NCI-H460 (cell line): ENCODE measurements at regions not wholly inside any gene's neighbourhood (a gene's known extent, or its start where the extent isn't known, plus 50 kb on each side); places are given as distances from the start of the nearest gene placed in this dataset.

Experiments
- DNase-seq: peaks from one replicate; pipeline ENCODE4 v3.0.0-alpha.2; 2016; ENCODE audit warnings: low read depth; ENCODE audit errors: extremely low read depth

DNA sequence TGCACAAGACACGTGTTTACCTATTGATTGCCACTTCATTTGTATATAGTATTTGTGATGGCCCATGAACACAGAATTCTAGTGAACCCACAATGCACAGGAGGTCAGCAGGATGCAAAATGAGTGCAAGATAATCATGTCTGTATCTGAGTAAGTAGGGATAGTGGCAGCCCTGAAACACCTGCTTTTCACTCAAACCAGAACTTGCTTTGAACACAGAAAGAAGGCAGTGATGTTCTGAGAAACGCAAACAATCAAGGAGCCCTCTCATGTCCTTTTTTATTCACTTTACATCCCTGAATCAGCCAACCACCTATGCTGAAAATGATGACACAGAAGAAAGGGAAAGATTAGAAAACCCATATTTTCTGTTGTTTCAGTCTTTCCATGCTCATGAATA, 170.4 kb upstream of the AVPR1A start:
- no peak for DNase-seq

DNA sequence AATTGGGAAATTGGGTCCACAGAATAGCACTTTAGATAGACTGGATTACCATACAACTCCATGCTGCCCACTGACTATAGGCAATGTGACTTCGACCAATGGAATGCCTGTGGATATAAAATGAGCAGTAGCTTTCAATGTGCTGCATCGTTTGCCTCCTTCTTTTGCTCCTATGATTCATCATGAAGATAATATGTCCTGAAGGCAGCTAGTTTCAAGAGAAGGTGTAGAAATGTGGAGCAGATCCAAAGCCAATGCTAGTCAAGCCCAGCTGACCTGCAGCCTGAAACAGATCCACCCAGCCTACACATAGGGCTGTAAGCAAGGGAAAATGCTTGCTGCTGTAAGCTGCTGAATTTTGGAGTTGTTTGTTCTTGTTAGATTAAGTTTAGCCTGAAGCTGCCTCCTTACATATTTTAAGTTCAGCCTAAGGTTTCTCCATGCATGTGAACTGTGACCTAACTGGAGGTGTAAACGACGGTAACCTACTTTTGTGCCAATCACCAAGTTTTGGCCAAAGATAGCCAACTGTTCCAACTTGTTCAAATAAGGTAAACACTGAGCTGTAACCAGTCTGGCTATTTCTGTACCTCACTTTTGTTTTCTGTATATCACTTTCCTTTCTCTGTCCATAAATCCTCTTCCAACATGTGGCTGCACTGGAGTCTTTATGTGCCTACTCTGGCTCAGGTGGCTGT, 169.1 kb upstream of the AVPR1A start:
- DNase-seq, result no peak

DNA sequence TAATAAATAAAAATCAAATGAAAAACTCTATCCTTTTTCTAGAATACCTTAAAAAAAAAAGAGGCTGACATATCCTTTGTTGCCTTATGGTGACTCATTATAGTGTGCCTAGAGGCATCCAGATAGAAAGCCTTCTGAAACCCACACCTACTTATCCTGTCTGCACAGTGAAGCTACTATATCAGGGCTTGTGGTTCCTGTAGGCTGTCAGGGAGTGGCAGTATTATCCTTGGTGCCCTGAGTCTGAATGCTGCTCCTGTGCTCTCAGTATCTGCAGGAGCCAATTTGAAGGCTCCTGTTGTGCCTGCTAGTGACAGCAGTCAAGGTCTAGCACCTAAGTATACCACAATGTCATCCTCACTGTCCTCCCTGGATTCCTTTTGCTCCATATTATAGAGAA, 168.4 kb upstream of the AVPR1A start:
- no peak for DNase-seq

DNA sequence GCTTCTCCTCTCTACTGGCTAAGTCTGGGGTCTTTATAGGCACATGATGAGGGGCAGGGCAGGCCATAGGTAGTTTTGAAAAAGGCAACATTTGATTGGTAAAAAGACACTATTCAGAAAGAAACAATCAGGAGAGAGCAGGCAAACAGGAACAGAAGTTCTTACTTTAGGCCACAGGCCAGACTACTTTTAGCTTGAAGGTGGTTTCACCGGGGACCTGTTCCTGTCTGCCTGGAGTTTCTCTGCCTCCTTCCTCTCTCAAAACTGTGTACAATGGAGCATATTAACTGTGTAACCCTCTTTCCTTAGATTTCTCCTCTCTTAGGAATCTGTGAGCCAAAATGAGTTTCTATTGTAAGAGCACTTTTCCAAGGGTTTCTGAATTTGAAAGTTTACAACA, 167.9 kb upstream of the AVPR1A start:
- DNase-seq, result no peak

DNA sequence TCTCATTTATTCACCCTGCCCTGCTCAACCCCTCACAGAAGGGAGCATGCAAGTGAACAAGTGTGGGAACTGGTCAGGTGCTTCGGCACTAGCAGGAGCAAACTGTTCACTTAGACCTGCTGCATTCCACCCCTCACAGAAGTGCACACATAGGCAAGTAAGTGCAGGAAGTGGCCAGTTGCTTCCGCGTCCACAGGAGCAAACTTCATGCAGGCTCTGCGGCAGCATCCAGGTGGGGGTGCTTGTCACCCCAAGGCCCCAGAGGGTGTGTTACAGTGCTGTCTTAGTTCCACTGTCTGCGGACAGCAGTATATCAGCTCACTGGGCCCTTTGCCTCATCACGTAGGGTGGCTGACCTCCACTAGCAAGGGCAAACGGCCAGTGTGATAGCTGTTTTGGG, 167.3 kb upstream of the AVPR1A start:
- DNase-seq, result no peak

DNA sequence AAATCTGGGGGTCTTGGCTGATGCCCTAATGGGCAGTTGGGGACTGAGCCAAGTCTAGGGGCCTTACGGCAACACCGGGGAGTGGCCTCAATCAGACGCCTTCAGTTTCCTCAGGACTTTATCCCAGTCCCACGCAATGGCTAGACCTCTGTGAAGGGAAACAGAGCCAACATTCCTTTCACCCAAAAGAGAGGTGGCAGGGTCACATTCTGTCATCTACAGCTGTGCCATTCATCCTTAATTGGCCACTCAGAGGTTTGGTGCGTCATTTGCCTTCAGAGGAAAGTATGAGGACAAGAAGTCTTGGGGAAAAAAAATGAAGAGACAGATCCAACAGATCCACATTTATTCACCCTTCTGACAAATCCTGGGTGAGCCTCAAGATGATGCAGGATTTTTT, 166.9 kb upstream of the AVPR1A start:
- no peak for DNase-seq

DNA sequence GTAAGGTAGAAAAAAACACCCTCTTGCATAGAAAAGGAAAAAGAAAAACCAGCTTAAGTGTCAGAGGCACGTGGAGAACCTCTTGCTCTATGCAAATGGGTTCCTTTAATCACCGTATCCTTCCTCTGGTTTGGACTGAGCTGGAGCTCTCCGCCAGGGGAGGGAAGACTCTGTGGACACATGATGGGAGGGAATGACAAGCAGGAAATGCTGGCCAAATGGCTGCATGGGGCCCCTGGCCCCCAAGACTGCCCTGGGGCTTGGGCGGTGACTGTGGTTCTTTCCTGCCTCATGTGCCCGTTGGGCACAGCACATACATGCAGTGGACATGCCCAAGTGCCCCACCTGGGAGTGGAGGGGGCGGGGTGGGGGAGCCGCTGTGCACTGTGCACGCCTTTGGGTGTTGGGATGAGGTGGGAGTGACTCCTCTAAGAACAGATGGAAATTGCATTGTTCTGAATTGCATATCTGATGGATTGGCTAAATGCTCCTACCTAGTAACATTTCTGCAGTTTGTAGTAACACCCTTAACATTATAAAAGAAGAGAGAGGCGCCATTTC, 166.4 kb upstream of the AVPR1A start:
- DNase-seq, result no peak

DNA sequence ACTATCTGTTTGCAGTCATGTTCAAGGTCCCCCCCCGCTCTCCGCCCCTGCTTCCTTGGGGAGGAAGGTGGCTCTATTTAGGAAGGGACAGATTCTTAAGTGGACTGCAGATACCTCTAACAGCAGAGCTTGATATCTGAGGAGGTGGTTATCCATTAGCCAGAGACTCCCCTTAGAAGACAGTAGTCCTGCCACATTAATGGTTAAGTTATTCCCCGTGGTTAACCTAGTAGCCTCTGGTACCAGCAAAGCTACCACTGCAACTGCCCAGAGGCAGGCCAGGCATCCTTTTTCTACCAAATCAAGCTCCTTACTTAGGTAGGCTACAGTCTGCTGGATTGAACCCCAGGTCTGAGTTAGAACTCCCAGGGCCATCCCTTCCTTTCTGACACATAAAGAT, 162.1 kb upstream of the AVPR1A start:
- no peak for DNase-seq

DNA sequence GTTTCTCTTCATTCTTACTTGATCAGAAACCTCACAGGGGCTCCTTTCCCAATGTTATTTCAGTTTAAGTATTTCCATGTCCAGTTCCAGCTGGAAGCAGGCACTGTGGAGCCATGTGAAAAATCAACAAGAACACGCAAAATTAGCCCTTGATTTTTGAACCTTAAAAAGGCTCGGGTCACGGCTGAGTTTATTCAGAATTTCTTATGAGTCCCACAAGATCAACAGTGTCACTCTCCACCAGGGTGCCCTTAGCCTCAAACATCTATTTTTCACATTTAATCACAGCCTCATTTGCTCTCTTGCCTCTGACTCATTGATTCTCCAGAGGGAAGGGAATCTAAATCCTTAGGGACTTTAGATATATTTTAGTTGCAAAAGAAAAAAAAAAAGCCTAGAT, 157.7 kb upstream of the AVPR1A start:
- DNase-seq, result no peak

DNA sequence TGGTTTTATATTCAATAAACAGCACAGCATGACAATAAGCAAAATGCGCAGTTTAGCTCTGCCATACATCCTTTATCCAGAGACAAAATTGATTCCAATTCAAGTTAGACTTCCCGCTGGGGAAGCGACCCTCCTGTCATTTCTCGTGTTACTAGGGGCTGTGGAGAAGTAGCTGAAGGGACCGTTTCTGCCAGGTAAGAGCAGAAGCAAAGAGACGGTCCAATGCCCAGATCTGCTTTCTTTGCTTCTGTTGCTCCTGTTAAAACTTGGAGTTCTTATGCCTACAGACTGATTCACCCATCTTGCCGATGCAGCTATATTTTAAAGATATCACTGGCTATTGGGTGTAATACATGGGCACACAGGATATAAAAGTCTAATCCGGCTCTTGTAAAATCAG, 156.8 kb upstream of the AVPR1A start:
- no peak for DNase-seq

DNA sequence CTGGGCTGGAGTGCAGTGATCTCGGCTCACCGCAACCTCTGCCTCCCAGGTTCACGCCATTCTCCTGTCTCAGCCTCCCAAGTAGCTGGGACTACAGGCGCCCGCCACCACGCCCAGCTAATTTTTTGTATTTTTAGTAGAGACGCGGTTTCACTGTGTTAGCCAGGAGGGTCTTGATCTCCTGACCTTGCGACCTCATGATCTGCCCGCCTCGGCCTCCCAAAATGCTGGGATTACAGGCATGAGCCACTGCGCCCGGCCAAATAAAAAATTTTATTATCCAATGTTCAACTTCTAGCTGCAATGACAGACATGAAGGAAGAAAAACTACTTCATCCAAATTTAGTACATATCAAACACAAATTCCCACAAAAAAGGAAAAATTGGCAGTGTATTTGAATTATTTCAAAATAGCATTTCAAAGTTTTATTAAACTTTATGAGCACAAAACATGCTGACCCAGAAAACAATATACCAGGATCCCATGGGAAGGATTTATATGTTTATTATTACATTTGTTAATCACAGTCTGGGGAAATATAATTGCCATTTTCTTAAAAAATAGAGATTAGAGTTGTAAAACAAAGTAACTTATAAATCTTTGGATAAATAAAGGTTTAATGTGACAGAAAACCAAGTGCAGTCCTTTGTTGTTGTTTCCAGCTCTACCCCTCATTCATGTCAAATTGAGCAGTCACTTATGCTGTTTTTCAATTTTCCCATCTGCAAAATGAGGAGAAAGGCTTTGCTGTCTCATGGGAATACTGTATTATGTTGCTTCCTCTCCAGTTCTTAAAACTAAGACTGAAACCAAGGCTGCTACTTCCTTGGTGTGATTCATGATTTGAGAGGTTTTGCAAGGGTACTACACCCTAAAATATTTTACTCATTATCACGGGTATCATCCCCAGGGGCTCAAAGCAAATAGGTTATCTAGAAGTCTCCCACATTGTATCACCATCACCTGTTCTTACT, 155.2 kb upstream of the AVPR1A start:
- DNase-seq, result no peak

DNA sequence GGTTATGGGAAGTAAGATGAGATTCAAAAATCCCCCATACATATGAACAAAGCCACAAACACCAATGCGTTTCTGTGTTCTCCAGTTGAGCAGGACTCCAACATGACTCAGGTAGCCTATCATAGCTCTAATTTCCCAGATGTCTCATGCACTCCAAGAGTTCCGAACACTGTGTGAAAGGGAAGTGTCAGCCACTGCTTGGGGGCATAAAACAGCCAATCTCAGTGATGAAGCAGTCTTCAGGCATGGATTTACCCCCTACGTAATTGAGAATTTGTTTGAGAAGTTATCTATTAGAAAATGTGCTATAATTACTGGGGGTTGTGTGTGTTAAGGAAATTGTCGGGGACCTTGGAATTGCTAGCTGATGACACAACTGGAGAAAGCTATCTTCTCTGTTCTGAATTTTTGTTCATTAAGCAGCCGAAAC, 153.9 kb upstream of the AVPR1A start:
- no peak for DNase-seq

DNA sequence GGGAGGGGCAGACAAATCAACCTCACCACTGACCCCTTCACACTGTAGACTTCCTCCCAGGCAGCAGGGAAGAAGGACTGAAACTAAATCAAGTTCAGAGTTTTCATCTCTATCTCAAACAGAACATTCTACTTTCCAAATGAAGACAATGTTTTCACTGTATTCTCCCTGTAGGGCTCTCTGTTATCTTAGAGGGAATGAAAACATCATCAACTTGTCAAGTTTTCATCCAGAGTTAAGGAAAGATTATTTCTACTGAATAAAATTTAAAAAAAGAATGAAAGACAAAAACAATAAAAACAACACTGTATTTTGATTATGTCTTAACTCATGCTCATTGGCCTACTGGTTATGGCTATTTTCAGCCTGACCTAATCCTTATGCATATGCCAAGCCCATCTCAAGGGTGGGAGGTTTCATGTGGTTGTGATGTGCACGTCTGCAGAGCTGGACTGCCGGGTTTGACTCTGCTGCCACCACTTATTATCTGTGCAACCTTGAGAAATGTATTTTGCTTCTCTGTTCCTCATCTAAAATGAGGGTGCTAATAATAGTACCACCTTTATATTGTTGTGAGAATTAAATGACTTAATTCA, 152.0 kb upstream of the AVPR1A start:
- DNase-seq, result no peak

DNA sequence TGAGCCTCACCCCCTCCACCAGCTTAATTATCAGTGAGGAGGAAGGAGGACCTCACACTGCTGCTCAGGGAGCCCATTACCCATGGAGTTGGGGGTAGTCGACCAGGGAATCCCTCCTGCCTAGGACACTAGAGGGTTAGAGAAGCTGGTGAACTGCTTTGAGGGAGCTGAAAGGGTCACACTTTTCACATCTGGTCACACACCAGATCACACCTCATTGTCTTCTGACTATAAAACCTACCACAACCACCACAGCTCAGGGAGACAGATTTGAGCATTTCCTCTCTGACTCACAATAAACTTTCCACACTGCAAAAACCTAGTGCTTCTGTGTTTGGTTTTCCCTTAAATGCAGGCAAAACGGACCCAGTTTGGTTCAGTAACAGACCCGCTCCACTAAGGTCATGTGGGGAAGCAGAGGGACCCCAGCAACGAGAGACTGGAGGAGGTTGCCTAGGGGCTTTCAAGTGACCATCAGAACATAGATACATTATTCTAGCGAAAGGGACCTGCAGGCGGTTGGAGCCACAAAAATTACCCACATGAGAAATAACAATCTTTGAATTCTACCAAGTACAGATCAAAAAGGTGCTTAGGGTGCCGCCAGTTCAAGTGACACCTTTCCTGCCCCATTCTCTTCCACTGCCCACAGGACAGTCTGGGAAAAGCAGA, 151.4 kb upstream of the AVPR1A start:
- DNase-seq, result no peak

DNA sequence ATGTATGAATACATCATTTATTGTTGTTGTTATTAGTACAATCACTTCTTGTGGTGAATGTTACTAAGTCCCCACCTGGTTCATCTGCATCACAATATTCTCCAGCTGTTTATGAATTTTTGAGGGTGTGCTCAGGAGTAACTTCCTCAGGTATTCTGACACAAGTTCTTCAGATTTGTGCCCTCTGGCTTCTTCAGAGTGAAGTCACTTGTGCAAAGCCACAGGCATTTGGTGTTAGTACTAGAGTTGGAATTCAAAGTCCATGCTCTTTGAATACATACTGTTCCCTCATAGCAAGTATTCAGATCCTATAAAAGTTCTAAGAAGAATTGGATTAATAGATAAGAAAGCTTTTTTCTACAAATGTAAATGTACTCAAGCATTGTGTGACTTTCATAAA, 150.3 kb upstream of the AVPR1A start:
- no peak for DNase-seq

DNA sequence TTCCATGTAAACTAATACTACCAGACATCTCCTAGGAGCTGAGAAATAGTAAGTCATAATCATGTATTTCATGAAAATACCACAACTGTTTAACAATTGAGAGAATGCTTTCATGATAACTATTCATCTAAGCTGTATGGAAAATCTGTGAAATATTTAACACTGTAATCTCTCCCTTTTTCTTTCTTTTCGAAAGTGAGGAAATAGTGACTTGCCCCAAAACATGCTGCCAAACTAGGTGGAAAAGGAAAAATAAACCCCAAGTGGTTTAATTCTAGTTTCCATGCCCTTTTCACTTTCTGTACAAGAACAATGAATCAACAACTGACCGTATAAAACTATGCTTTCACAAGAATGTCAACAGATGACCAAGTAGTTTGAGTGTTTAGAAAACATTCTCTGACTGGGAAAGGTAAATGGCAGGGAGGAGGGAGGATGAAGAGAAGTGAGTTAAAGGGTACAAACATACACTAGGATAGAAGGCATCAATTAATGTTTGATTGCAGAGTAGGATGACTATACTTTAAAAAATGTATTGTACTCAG, 147.5 kb upstream of the AVPR1A start:
- DNase-seq, result no peak

DNA sequence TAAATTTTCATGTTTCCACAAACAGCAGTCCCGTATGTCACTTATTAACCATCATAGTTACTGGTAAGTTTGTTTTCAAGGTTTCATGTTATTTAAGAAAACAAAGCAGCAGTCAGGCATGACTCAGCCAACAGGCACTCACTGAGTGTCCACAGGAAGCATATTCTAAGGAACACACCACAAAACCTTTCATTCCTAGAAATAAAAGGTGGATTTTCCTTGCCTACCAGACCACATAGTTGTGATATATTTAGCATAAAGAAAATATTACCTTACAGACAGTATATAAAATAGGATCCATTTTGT, 143.3 kb upstream of the AVPR1A start:
- DNase-seq, result peak; percentile 21

DNA sequence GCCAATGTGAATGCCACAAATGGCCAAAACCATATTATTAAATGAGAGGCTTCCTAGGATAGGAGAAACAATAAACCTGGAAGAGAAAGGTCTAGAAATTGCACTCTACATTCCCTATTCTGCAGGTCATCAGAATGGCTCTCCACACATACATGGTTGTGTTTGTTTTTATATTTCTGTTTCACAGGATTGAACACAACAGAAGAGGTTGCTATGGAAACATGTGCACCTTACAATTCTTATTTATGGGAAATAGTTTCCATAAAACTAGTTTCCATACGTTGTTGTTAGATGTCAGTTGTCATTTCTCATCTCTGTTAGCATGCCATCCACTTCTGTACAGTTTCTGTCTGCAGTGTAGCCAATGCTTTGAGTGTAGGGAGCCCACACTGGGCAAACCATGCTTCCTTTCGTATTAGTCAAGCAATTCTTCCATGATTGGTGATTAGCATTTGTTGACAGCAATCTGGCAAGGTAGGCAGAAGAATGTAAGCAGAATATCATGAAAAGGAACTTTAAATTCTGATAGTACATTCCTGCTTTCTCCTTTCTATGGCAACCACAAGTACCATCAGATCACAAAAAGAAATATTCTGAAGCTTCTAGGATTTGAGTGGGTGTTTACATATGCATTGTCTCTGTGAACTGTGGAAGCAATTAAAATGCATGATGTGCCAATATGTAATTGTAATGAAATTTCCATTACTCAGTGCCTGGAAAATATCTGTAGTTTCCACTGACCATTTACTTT, 141.6 kb upstream of the AVPR1A start:
- DNase-seq, result no peak

DNA sequence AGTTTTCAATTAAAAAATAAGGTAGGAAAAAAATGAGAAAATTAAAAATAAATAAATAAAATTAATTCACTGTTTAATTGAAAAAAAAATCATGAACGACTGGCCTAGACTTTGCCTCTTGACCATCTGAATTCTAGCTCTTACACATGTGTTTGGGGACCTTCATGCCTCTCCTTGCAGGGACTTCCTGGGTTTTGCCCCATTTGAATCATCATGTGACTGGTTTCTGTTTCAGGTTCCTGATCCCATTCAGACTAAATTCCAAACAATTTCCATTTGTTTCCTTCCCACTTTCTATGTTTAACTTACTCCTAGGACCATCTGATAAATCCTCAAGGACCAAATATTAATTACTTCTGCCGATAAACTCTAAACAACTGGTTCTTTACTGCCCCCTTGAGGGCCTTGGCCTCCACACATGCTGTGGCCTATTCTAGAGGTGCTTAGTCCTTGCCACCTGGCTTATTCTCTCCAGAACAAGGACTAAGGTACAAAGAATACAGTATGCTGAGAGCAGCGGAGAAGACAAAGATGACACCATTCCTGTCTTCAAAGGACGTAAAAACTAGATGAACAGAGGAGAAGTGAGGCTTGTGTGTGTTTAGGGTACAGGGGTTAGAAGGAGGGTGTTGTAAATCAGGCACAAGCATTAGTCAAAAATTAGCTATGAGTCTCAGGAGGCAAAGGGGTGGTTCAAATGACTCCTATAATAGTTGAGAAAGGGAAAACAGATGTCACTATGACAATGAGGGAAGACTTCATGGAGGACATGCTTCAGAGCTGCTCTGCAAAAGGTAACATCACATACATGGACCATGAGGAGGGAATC, 125.8 kb upstream of the AVPR1A start:
- DNase-seq, result peak; percentile 53
